ENCODE measurements at regions not wholly inside any gene's neighbourhood (a gene's known extent, or its start where the extent isn't known, plus 50 kb on each side); places are given as distances from the start of the nearest gene placed in this dataset.
"Not testable (repeated sequence)": the region's sequence is repeated elsewhere in the genome, so short reads cannot be mapped to it uniquely, and the experiment has no call there.

DNA sequence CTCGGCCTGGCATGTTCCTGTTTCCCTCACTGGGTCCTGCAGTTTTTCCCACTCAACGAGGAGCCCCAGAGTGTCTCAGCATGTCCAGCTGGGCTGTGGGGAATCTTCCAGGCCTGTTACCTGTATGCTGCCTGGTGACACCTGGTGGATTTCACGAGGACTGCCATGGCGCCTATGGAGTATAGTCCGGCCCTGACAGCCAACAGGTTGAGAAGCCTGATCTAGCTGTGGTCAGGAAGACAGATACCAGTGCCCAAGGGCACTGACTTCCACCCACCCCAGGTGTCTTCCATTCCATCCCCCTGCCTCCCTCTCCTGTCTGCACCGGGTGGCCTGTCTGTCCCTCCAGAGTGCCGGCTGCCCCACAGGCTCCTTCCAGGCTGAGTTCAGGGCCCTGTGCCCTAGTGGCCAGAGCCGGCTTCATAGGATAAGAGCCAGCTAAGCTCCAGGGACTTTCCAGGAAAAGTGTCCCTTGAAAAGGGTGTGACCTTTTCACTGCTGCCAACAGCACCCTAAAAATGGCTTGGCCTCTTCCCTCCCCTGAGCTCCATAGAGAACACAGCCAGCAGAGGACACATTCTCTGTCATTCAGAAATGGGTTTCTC, 129.4 kb upstream of the AKAP13 start:
- H3K9me3 ChIP-seq, H3K4me3 ChIP-seq, FAIRE-seq, H3K4me2 ChIP-seq, H3K4me1 ChIP-seq, H3K27ac ChIP-seq, CTCF ChIA-PET, POLR2A ChIA-PET: not testable (repeated sequence)
- 0 out of 6 replicates have a peak, but pooled peaks have one; percentile 21 to 48 for ATAC-seq
- DNase-seq (ENCODE audit: low read depth in 1 of 2, low spot score in 1 of 2): peak in 1 of 2 experiments; percentile 69
- WGBS (ENCODE audit: missing lambda C conversion rate): 49% methylated on average over 8 of the region's 8 CpGs
- 0 out of 3 replicates have a peak, but pooled peaks have one; percentile 6 for TF ChIP-seq CTCF (IDR thresholded peaks at IDR 0.05)

- H3K9me3 ChIP-seq, POLR2A ChIA-PET, FAIRE-seq, H3K4me3 ChIP-seq, H3K4me1 ChIP-seq, H3K27ac ChIP-seq, H3K4me2 ChIP-seq: not testable (repeated sequence)
- DNase-seq (ENCODE audit: low read depth in 1 of 2, low spot score in 1 of 2) (peak in 1 of 2 experiments; percentile 11), ATAC-seq (peak; percentile 45 to 56; a peak in 4 of 6 replicates)
- CTCF ChIA-PET: interaction anchor here (1.0 kb wide), 1 partner anchor 43 kb away, joined by 3 read pairs; no protein-coding TSS in a partner anchor
- WGBS (ENCODE audit: missing lambda C conversion rate): 70% methylated on average over 12 of the region's 15 CpGs
Measured at GRCh38 chr15:85253196-85253915, 127.0 kb upstream of the AKAP13 start.

DNA sequence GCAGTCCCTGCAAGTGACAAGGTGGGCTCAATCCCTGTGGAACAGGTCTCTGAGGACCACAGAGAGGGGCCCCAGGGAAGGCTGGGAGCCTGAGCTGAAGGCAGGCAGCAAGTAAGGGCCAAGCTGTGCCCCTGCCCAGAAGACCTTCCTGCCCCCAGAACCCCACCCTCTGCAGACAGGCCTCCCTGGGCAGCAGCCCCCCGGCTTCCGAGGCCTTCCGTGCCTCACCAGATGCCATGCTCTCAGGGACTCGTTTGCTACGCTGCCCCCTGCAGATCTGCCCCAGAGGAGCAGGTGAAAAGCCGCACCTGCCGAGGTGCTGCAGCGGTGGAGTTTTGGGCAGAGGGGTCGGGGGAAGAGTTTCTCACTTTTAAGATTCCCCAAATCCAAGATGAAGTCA, 125.4 kb upstream of the AKAP13 start:
- ATAC-seq; H3K4me1 ChIP-seq; POLR2A ChIA-PET; DNase-seq (ENCODE audit: low read depth in 1 of 2, low spot score in 1 of 2); H3K4me2 ChIP-seq; CTCF ChIA-PET; H3K9me3 ChIP-seq; H3K27ac ChIP-seq; FAIRE-seq; H3K4me3 ChIP-seq: not testable (repeated sequence)
- WGBS (ENCODE audit: missing lambda C conversion rate): 83% methylated on average over 9 of the region's 9 CpGs

DNA sequence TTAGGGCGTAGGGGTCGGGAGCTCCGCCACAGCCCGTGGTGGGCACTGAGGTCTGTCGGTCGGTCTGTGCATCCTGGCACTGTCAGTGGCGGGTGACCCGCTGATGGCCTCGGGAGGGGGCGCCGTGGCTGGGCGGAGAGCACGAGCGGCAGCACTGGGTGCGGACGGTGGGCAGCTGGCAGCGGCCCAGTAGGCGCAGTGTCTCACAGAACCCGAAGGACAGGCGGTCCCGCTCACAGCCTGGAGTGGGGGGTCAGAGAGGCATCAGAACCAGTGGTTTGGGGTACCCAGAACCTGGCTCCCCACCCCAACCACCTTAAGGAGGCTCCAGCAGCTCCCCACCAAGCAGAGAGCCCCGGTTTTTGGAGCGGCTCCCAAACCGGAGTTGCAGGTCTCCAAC, 124.9 kb upstream of the AKAP13 start:
- H3K4me2 ChIP-seq; DNase-seq (ENCODE audit: low read depth in 1 of 2, low spot score in 1 of 2); H3K4me3 ChIP-seq; CTCF ChIA-PET; H3K27ac ChIP-seq; H3K9me3 ChIP-seq; FAIRE-seq; ATAC-seq; H3K4me1 ChIP-seq; POLR2A ChIA-PET: not testable (repeated sequence)
- 83% methylated on average over 24 of the region's 24 CpGs for WGBS (ENCODE audit: missing lambda C conversion rate)

GRCh38 chr15:85256009-85256997, 124.1 kb upstream of the AKAP13 start:
- H3K9me3 ChIP-seq; DNase-seq (ENCODE audit: low read depth in 1 of 2, low spot score in 1 of 2); CTCF ChIA-PET; POLR2A ChIA-PET; FAIRE-seq; H3K4me3 ChIP-seq; H3K4me1 ChIP-seq; H3K4me2 ChIP-seq; H3K27ac ChIP-seq: not testable (repeated sequence)
- 80% methylated on average over 17 of the region's 25 CpGs for WGBS (ENCODE audit: missing lambda C conversion rate)
- peak in 1 of 2 experiments; percentile 31; a peak in 4 of 6 replicates for ATAC-seq

DNA sequence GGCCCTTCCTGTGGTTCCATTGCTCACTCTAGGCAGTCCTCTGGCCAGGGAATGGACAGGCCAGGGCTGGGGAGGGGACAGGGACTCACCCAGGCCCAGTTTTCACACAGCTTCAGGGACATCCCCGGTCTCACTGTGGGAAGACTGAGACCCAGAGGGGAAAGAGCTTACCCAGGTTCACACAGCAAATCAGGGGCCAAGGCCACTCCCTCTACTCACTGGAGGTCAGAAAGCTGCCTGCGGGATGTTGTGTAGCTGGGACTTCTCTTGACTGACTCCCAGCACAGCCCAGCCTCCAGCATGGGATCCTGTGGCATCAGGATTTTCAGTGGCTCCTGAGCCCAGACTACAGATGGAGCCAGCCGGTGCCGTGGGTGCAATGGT, 122.3 kb upstream of the AKAP13 start:
- ATAC-seq; DNase-seq (ENCODE audit: low read depth in 1 of 2, low spot score in 1 of 2); CTCF ChIA-PET; H3K4me1 ChIP-seq; POLR2A ChIA-PET; H3K27ac ChIP-seq; H3K4me3 ChIP-seq; H3K9me3 ChIP-seq; FAIRE-seq; H3K4me2 ChIP-seq: not testable (repeated sequence)
- WGBS (ENCODE audit: missing lambda C conversion rate): 93% methylated on average over 3 of the region's 4 CpGs

- WGBS (ENCODE audit: missing lambda C conversion rate): 92% methylated on average over 7 of the region's 19 CpGs
- H3K4me3 ChIP-seq; H3K4me2 ChIP-seq; CTCF ChIA-PET; POLR2A ChIA-PET; DNase-seq (ENCODE audit: low read depth in 1 of 2, low spot score in 1 of 2); FAIRE-seq; H3K4me1 ChIP-seq; ATAC-seq; H3K9me3 ChIP-seq; H3K27ac ChIP-seq: not testable (repeated sequence)
Measured at GRCh38 chr15:85258559-85259209, 121.7 kb upstream of the AKAP13 start.

DNA sequence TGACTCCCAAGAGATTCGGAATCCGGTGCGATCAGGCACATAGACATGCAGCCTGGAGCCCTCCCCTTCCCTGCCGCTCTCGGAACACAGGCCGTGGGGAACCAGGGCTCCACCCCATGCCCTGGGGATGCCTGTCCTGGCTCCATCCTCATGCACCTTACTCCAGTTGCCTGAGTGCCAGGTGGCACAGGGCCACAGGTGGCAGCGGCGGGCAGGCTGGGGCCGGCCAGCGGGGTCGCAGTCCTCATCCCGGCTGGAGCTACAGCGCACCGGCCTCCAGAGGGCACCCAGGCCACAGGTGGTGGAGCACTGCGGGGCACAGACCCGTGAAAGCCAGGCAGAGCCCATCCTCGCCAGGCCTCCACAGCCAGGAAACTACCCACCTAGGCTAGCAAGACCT, 119.9 kb upstream of the AKAP13 start:
- H3K9me3 ChIP-seq; CTCF ChIA-PET; FAIRE-seq; H3K4me1 ChIP-seq; DNase-seq (ENCODE audit: low read depth in 1 of 2, low spot score in 1 of 2); POLR2A ChIA-PET; H3K27ac ChIP-seq; H3K4me2 ChIP-seq; H3K4me3 ChIP-seq: not testable (repeated sequence)
- 78% methylated on average over 8 of the region's 17 CpGs for WGBS (ENCODE audit: missing lambda C conversion rate)
- peak; percentile 35 to 68 for ATAC-seq

GRCh38 chr15:85262461-85263055, 117.8 kb upstream of the AKAP13 start:
- CTCF ChIA-PET: interaction anchor here (0.7 kb wide), 1 partner anchor 17 kb away, joined by 3 read pairs; no protein-coding TSS in a partner anchor
- ATAC-seq; H3K4me1 ChIP-seq; H3K4me2 ChIP-seq; H3K9me3 ChIP-seq; DNase-seq (ENCODE audit: low read depth in 1 of 2, low spot score in 1 of 2); FAIRE-seq; H3K27ac ChIP-seq; POLR2A ChIA-PET; H3K4me3 ChIP-seq: not testable (repeated sequence)
- 59% methylated on average over 19 of the region's 26 CpGs for WGBS (ENCODE audit: missing lambda C conversion rate)

All from A549 (cell line).